Activated T-cell treated with anti-CD3 and anti-CD28 coated beads, Interleukin-2, amount 50 U/mL, for 24 hours (primary cell): ENCODE measurements at regions not wholly inside any gene's neighbourhood (a gene's known extent, or its start where the extent isn't known, plus 50 kb on each side); places are given as distances from the start of the nearest gene placed in this dataset.

Experiments
- DNase-seq: peaks from one replicate; pipeline ENCODE4 v3.0.0-alpha.2; 2020
- H3K27ac Mint-ChIP-seq: 2 replicates; pipeline ENCODE4 v1.8.0; 2020; ENCODE audit warnings: mild to moderate bottlenecking, mixed read lengths
- H3K27me3 Mint-ChIP-seq: 2 replicates; pipeline ENCODE4 v1.8.0; 2020; ENCODE audit warnings: mixed read lengths
- H3K36me3 Mint-ChIP-seq: 2 replicates; pipeline ENCODE4 v1.8.0; 2020; ENCODE audit warnings: low read depth, mixed read lengths
- H3K4me1 Mint-ChIP-seq: 2 replicates; pipeline ENCODE4 v1.8.0; 2020; ENCODE audit warnings: low read depth, mixed read lengths
- H3K4me3 Mint-ChIP-seq: 2 replicates; pipeline ENCODE4 v1.8.0; 2020; ENCODE audit warnings: mild to moderate bottlenecking, moderate library complexity, mixed read lengths
- H3K9me3 Mint-ChIP-seq: 2 replicates; pipeline ENCODE4 v1.8.0; 2020; ENCODE audit warnings: mixed read lengths

GRCh38 chr2:18396329-18397010, 164.0 kb downstream of the RDH14 start:
- H3K4me1 Mint-ChIP-seq: no peaks in the 10 kb centered on the region
- no peaks in the 10 kb centered on the region for H3K9me3 Mint-ChIP-seq
- no peaks in the 10 kb centered on the region for H3K36me3 Mint-ChIP-seq
- no peak for DNase-seq
- no peak overlapping the region for H3K27ac Mint-ChIP-seq
- peaks cover 24% of the 10 kb centered on the region for H3K27me3 Mint-ChIP-seq
- no peak overlapping the region for H3K4me3 Mint-ChIP-seq

DNA sequence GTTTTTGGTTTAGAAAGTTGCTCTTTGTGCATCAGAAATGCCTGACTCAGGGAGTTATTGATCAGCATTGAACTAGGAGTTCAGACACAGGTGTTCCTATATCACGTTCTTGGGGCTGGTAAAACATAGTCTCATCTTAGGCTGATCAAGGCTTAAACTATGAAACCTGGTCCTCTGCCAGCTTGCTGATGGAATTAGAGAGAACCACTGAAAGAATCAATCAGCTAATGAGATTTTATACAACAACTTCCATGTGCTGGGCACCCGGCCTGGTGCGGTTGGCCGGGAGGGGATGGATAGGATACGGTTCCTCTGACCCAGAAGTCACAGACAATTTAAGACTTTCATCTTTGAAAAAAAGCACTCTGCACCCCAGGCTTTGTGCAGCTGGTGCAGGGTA, 164.9 kb downstream of the RDH14 start:
- H3K27ac Mint-ChIP-seq: no peak overlapping the region
- no peak overlapping the region for H3K4me3 Mint-ChIP-seq
- H3K36me3 Mint-ChIP-seq: no peaks in the 10 kb centered on the region
- DNase-seq: no peak
- H3K9me3 Mint-ChIP-seq: no peaks in the 10 kb centered on the region
- no peaks in the 10 kb centered on the region for H3K4me1 Mint-ChIP-seq
- peaks cover 23% of the 10 kb centered on the region for H3K27me3 Mint-ChIP-seq

DNA sequence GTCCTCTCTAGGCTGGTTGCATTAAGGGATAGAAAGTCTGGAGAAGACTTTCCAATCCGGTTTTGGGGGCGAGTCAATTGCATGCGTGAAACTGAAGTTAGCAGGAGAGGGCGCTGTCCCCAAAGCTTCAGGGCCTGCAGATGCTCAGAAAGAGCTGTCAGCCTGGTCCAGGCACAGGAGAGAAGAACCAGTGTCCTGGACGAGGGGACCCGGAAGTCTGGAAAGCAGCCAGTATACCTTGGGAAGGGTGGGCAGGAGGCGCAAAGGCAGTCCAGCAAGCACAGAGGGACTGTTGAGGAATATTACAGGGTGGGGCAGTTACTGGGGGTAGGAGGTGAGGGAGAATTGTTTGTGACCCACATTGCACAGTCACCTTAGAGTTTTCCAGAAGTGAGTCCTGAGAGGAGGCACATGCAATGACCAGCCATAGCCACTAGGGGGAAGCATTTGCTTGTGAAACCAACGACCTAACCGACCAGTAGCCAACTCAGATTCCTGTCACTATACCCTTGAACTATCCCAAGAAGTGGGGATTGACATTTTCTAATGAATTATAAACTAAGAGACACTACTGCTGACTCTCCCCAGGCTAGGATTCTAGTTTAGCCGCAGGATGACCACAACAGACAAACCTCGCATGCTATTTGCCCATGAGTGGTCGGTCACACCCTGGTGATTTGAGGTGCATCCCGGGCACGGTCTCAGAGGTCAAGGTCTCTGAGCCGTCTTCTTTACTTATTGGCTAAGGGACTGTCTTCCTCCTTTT, 172.8 kb downstream of the RDH14 start:
- peaks cover 5% of the 10 kb centered on the region for H3K27me3 Mint-ChIP-seq
- no peak overlapping the region for H3K4me3 Mint-ChIP-seq

GRCh38 chr2:18384242-18384641, 176.2 kb downstream of the RDH14 start:
- H3K9me3 Mint-ChIP-seq: no peaks in the 10 kb centered on the region
- no peak overlapping the region for H3K4me3 Mint-ChIP-seq
- no peak overlapping the region for H3K27ac Mint-ChIP-seq
- H3K27me3 Mint-ChIP-seq: peaks cover 10% of the 10 kb centered on the region
- H3K36me3 Mint-ChIP-seq: no peaks in the 10 kb centered on the region
- no peaks in the 10 kb centered on the region for H3K4me1 Mint-ChIP-seq
- DNase-seq: no peak

More for the DNA sequence above, 172.8 kb downstream of the RDH14 start:
- H3K36me3 Mint-ChIP-seq: no peaks in the 10 kb centered on the region
- no peaks in the 10 kb centered on the region for H3K9me3 Mint-ChIP-seq
- no peak overlapping the region for H3K27ac Mint-ChIP-seq
- DNase-seq: peak; percentile 63
- no peaks in the 10 kb centered on the region for H3K4me1 Mint-ChIP-seq

DNA sequence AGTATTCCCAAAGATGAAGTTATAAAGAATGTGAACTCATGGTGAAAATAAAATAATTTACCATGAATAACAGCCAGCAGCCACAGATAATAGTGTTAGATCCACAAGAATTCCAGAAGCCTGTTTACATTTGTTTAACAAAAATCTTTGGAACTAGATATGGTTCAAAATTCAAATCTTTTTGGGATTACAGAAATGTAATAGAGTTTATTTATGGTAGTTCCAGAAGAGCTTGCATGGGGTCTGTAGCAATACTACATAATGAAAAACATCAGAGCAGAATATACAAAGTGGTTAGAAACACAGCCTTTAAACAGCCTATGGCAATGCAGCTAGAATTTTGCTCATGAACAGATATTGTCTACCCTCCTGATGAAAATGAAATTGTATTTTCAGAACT, 179.1 kb downstream of the RDH14 start:
- Mint-ChIP-seq H3K27ac (no peak overlapping the region), H3K4me3 (no peak overlapping the region), H3K4me1 (no peaks in the 10 kb centered on the region), H3K36me3 (no peaks in the 10 kb centered on the region), H3K27me3 (peaks cover 10% of the 10 kb centered on the region), H3K9me3 (no peaks in the 10 kb centered on the region)
- no peak for DNase-seq

- H3K27ac Mint-ChIP-seq: no peak overlapping the region
- no peaks in the 10 kb centered on the region for H3K4me1 Mint-ChIP-seq
- no peak overlapping the region for H3K4me3 Mint-ChIP-seq
- no peaks in the 10 kb centered on the region for H3K36me3 Mint-ChIP-seq
- DNase-seq: no peak
- H3K27me3 Mint-ChIP-seq: peaks cover 10% of the 10 kb centered on the region
- H3K9me3 Mint-ChIP-seq: no peaks in the 10 kb centered on the region
These were observed 180.1 kb downstream of the RDH14 start for GRCh38 chr2:18380321-18380720.

- H3K4me3 Mint-ChIP-seq: no peak overlapping the region
- no peak for DNase-seq
- H3K36me3 Mint-ChIP-seq: no peaks in the 10 kb centered on the region
- no peaks in the 10 kb centered on the region for H3K9me3 Mint-ChIP-seq
- H3K27ac Mint-ChIP-seq: no peak overlapping the region
- H3K4me1 Mint-ChIP-seq: no peaks in the 10 kb centered on the region
- peaks cover 10% of the 10 kb centered on the region for H3K27me3 Mint-ChIP-seq
These were observed 180.6 kb downstream of the RDH14 start for GRCh38 chr2:18379870-18380269.

GRCh38 chr2:18378020-18378653, 182.3 kb downstream of the RDH14 start:
- Mint-ChIP-seq H3K27me3 (peaks cover 12% of the 10 kb centered on the region), H3K4me3 (no peak overlapping the region), H3K4me1 (no peaks in the 10 kb centered on the region), H3K9me3 (no peaks in the 10 kb centered on the region), H3K27ac (no peak overlapping the region), H3K36me3 (no peaks in the 10 kb centered on the region)
- no peak for DNase-seq

DNA sequence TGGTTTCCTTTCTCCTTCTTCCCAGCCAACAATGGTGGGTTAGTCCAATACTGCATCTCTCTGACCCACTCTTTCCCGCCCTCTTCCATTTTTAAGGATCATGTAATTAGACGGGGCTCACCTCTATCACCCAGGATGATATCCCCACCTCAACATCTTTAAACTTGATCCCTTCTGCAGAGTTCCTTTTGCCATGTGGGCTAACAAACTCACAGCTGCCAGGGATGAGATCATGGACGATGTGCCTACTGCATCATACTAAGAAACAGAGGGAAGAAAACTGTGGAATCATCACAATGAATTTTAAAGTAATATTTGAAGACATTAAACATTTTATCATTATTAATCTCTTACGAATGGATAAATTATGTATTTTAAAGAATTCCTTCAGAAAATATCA, 183.5 kb downstream of the RDH14 start:
- no peaks in the 10 kb centered on the region for H3K9me3 Mint-ChIP-seq
- no peak for DNase-seq
- H3K27me3 Mint-ChIP-seq: peaks cover 12% of the 10 kb centered on the region
- H3K27ac Mint-ChIP-seq: no peak overlapping the region
- no peaks in the 10 kb centered on the region for H3K36me3 Mint-ChIP-seq
- H3K4me1 Mint-ChIP-seq: no peaks in the 10 kb centered on the region
- no peak overlapping the region for H3K4me3 Mint-ChIP-seq

DNA sequence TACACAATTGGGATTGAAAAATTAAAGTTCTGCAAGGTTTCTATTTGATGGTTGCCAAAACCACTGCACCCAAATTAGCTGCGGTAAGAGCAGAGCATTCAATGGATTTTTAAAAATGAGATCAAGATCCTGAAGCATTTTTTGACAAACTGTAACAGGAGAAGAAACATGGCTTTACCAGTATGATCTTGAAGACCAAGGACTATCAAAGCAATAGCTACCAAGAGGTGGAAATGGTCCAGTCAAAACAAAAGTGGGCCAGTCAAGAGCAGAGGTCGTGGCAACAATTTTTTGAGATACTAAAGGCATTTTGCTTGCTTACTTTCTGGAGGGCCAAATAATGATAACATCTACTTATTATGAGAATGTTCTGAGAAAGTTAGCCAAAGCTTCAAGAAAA, 186.8 kb downstream of the RDH14 start:
- Mint-ChIP-seq H3K27me3 (peaks cover 18% of the 10 kb centered on the region), H3K4me1 (no peaks in the 10 kb centered on the region), H3K4me3 (no peak overlapping the region), H3K27ac (no peak overlapping the region), H3K9me3 (no peaks in the 10 kb centered on the region), H3K36me3 (no peaks in the 10 kb centered on the region)
- DNase-seq: no peak

DNA sequence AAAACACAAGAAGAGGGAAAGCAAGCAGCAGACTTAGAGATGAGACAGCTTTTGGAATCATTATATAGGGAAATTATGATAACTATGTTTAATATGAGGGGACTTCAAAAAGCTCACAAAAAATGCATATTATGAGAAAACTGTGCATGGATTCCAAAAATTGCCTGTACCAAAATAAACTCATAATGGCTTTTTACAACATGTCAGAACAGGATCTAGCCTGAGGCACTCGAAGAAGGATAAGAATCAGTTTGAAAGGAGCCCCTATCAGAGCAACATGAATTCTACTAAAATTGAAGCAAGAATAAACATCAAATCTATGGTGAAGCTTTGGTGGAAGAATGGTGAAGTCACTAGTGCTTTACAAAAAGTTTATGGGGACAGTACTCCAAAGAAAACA, 187.4 kb downstream of the RDH14 start:
- Mint-ChIP-seq H3K27me3 (peaks cover 21% of the 10 kb centered on the region), H3K36me3 (no peaks in the 10 kb centered on the region), H3K9me3 (no peaks in the 10 kb centered on the region), H3K4me1 (no peaks in the 10 kb centered on the region), H3K4me3 (no peak overlapping the region), H3K27ac (no peak overlapping the region)
- DNase-seq: no peak

DNA sequence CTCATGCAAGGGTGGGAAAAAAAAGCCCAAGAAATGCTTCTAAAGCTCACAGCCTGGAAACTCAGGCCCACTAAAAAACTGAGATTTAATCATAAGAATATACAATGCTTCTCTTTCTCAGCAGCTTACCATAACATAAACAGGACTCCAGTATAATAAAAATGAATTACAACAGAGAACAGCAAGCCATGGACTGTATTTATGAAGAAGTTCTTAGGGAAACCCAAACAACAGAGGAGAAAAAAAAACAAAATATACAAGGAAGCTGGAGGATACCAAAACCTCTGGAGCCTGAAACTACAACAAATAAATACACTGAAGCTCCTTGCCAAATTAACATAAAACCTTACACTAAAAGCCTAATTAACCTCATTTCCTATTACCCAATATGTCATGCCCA, 187.8 kb downstream of the RDH14 start:
- no peak for DNase-seq
- Mint-ChIP-seq H3K27ac (no peak overlapping the region), H3K4me3 (no peak overlapping the region), H3K4me1 (no peaks in the 10 kb centered on the region), H3K27me3 (peaks cover 21% of the 10 kb centered on the region), H3K9me3 (no peaks in the 10 kb centered on the region), H3K36me3 (no peaks in the 10 kb centered on the region)

- Mint-ChIP-seq H3K36me3 (no peaks in the 10 kb centered on the region), H3K27me3 (peaks cover 20% of the 10 kb centered on the region), H3K4me1 (no peaks in the 10 kb centered on the region), H3K27ac (no peak overlapping the region), H3K4me3 (no peak overlapping the region), H3K9me3 (no peaks in the 10 kb centered on the region)
- no peak for DNase-seq
These were observed 190.7 kb downstream of the RDH14 start for GRCh38 chr2:18369760-18370159.

- Mint-ChIP-seq H3K27ac (no peak overlapping the region), H3K27me3 (peaks cover 19% of the 10 kb centered on the region), H3K4me1 (no peaks in the 10 kb centered on the region), H3K4me3 (no peak overlapping the region), H3K36me3 (no peaks in the 10 kb centered on the region), H3K9me3 (no peaks in the 10 kb centered on the region)
- no peak for DNase-seq
These were observed 192.4 kb downstream of the RDH14 start for GRCh38 chr2:18368008-18368407.

DNA sequence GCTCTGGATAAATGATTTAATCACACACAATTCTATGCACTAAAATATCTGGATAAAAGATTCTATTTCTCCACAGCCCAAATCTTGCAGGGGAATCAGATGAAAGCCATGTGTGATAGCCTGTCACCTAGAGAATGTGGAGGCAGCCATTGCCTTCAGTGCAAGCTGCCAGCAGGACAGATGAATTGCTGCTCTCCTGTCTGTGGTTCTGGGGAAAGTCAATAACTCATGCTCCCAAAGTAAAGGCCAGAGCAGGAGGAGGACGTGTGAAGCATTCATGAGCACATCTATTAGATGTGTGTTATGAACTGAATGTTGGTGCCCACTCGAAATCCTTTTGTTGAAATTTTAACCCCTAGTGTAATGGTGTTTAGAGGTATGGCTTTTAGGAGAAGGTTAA, 195.1 kb downstream of the RDH14 start:
- H3K27ac Mint-ChIP-seq: no peak overlapping the region
- no peaks in the 10 kb centered on the region for H3K36me3 Mint-ChIP-seq
- no peaks in the 10 kb centered on the region for H3K9me3 Mint-ChIP-seq
- no peaks in the 10 kb centered on the region for H3K4me1 Mint-ChIP-seq
- H3K4me3 Mint-ChIP-seq: no peak overlapping the region
- DNase-seq: no peak
- peaks cover 16% of the 10 kb centered on the region for H3K27me3 Mint-ChIP-seq
